Lung (tissue), 11 donors: ENCODE measurements at regions not wholly inside any gene's neighbourhood (a gene's known extent, or its start where the extent isn't known, plus 50 kb on each side); places are given as distances from the start of the nearest gene placed in this dataset.

Source experiments
- ATAC-seq: fragments of 200-7000 bp; cut with Tn5 transposase; one replicate; pipeline ENCODE4 v1.9.1; 2020; ENCODE audit warnings: moderate number of reproducible peaks; ENCODE audit not compliant: insufficient read depth, low FRiP score
- DNase-seq, 3 donors: peaks; one replicate each; pipeline ENCODE4 v3.0.0-alpha.2; 2013 to 2017
- H3K27ac ChIP-seq, 2 donors: one replicate each; pipeline ENCODE4 v1.5.1; 2013; ENCODE audit warnings: mild to moderate bottlenecking in 2 of 2, moderate library complexity in 2 of 2, control low read depth in 1 of 2, inconsistent platforms in 1 of 2, low read depth in 1 of 2, low read length in 1 of 2
- H3K27me3 ChIP-seq, 3 donors: one replicate each; pipeline ENCODE4 v1.5.1; 2013; ENCODE audit warnings: low read length in 2 of 3; ENCODE audit not compliant: control insufficient read depth in 3 of 3, insufficient read depth in 3 of 3
- H3K36me3 ChIP-seq, 4 donors: one replicate each; pipeline ENCODE4 v1.5.1; 2013; ENCODE audit warnings: low read length in 4 of 4, mild to moderate bottlenecking in 1 of 4, moderate library complexity in 1 of 4; ENCODE audit not compliant: control insufficient read depth in 4 of 4, insufficient read depth in 4 of 4
- H3K4me1 ChIP-seq, 5 donors: one replicate each; pipeline ENCODE4 v1.5.1; 2013; ENCODE audit warnings: low read length in 5 of 5, mild to moderate bottlenecking in 2 of 5, moderate library complexity in 1 of 5; ENCODE audit not compliant: control insufficient read depth in 5 of 5, insufficient read depth in 5 of 5
- H3K4me3 ChIP-seq: one replicate; pipeline ENCODE4 v1.5.1; 2013; ENCODE audit warnings: mild to moderate bottlenecking, control low read depth, moderate library complexity
- H3K9ac ChIP-seq, 2 donors: one replicate each; pipeline ENCODE4 v1.5.1; 2013; ENCODE audit warnings: low read length in 2 of 2, control low read depth in 1 of 2; ENCODE audit not compliant: insufficient read depth in 1 of 2
- H3K9me3 ChIP-seq, 4 donors: one replicate each; pipeline ENCODE4 v1.5.1; 2013; ENCODE audit warnings: low read length in 3 of 4, mild to moderate bottlenecking in 1 of 4, moderate library complexity in 1 of 4; ENCODE audit not compliant: control insufficient read depth in 4 of 4, insufficient read depth in 3 of 4
- CTCF ChIP-seq: IDR thresholded peaks from 2 replicates; pipeline ENCODE4 v1.5.1; 2012; ENCODE audit warnings: mild to moderate bottlenecking; ENCODE audit errors: control extremely low read depth, extremely low read depth
- WGBS, 2 donors: extraction: QIAGEN DNeasy Blood & Tissue Kit; methylation state at CpG; one replicate each; pipeline ENCODE4 v1.1.7; 2013; 5-methylcytosine and 5-hydroxymethylcytosine counted together
- donor health status: control.
- donor health status: control.
- donor health status: Bipolar disorder and iron deficiency.
- donor health status: healthy.
- donor health status: DM: yes; HTN: yes; CAD: no.

GRCh38 chr5:123720955-123721354 is 209.0 kb downstream of the CSNK1G3 start:
- Histone ChIP-seq H3K27ac (no peak overlapping the region), H3K36me3 (no peaks in the 10 kb centered on the region), H3K27me3 (no peaks in the 10 kb centered on the region), H3K9ac (no peak overlapping the region), H3K4me3 (no peak overlapping the region), H3K9me3 (peaks cover 0 to 5% (median 0%) of the 10 kb centered on the region in 4 donors), H3K4me1 (peaks cover 0 to 30% (median 5%) of the 10 kb centered on the region in 5 donors)
- TF ChIP-seq CTCF: no peak
- ATAC-seq: no peak
- 80 to 89% methylated on average over 5 of the region's 5 CpGs for WGBS, 2 donors
- DNase-seq: no peak

- Histone ChIP-seq H3K9ac (no peak overlapping the region), H3K36me3 (no peaks in the 10 kb centered on the region), H3K27ac (no peak overlapping the region), H3K4me1 (peaks cover 0 to 30% (median 5%) of the 10 kb centered on the region in 5 donors), H3K27me3 (no peaks in the 10 kb centered on the region), H3K4me3 (no peak overlapping the region), H3K9me3 (peaks cover 0 to 7% (median 0%) of the 10 kb centered on the region in 4 donors)
- ATAC-seq: no peak
- no peak for TF ChIP-seq CTCF
- no peak for DNase-seq
Observed at GRCh38 chr5:123720339-123720738, 208.4 kb downstream of the CSNK1G3 start.

- WGBS, 2 donors: 95 to 98% methylated on average over 3 of the region's 3 CpGs
- H3K9me3 ChIP-seq: peaks cover 0 to 3% (median 0%) of the 10 kb centered on the region in 4 donors
- ATAC-seq (no peak), DNase-seq (no peak)
- no peaks in the 10 kb centered on the region for H3K36me3 ChIP-seq
- peaks cover 0 to 30% (median 5%) of the 10 kb centered on the region in 5 donors for H3K4me1 ChIP-seq
- no peaks in the 10 kb centered on the region for H3K27me3 ChIP-seq
- no peak overlapping the region for H3K4me3 ChIP-seq
- TF ChIP-seq CTCF: no peak
- H3K9ac ChIP-seq: no peak overlapping the region
- no peak overlapping the region for H3K27ac ChIP-seq
Observed at GRCh38 chr5:123719004-123719403, 207.0 kb downstream of the CSNK1G3 start.

GRCh38 chr5:123718238-123718637 is 206.3 kb downstream of the CSNK1G3 start:
- Histone ChIP-seq H3K9ac (no peak overlapping the region), H3K36me3 (no peaks in the 10 kb centered on the region), H3K27me3 (no peaks in the 10 kb centered on the region), H3K4me3 (no peak overlapping the region), H3K4me1 (peaks cover 0 to 28% (median 5%) of the 10 kb centered on the region in 5 donors), H3K9me3 (peaks cover 0 to 3% (median 0%) of the 10 kb centered on the region in 4 donors), H3K27ac (no peak overlapping the region)
- DNase-seq (peak; percentile 42 to 87 (median 82)), ATAC-seq (no peak)
- no peak for TF ChIP-seq CTCF
- WGBS, 2 donors: 18 to 28% methylated on average over 1 of the region's 1 CpG
